ENCODE measurements at regions not wholly inside any gene's neighbourhood (a gene's known extent, or its start where the extent isn't known, plus 50 kb on each side); places are given as distances from the start of the nearest gene placed in this dataset.

- TF ChIP-seq CTCF (IDR thresholded peaks at IDR 0.05 in 2 of 3, conservative IDR thresholded peaks at IDR 0.05 in 1 of 3; ENCODE audit: control insufficient read depth in 2 of 3, extremely low read depth in 1 of 3, insufficient read depth in 1 of 3, low read depth in 3 of 3, low read length in 3 of 3) (peak; percentile 47 to 64 (median 54); a peak in 5 of 6 replicates), NKRF (conservative IDR thresholded peaks at IDR 0.05) (no peak), POLR2AphosphoS5 (IDR thresholded peaks at IDR 0.05; ENCODE audit: low read length) (no peak), POLR2A (IDR thresholded peaks at IDR 0.05; ENCODE audit: low read depth, low read length) (no peak), ZNF207 (IDR thresholded peaks at IDR 0.05; ENCODE audit: borderline replicate concordance) (no peak), MXI1 (IDR thresholded peaks at IDR 0.05; ENCODE audit: low read depth, low read length) (no peak), BHLHE40 (IDR thresholded peaks at IDR 0.05; ENCODE audit: borderline replicate concordance in 1 of 2, low read depth in 2 of 2, low read length in 1 of 2) (no peak), EP300 (IDR thresholded peaks at IDR 0.05; ENCODE audit: borderline replicate concordance in 1 of 2, control insufficient read depth in 1 of 2, low read depth in 2 of 2, low read length in 2 of 2) (no peak), CBFB (IDR thresholded peaks at IDR 0.05; ENCODE audit: low read depth) (no peak), PAX5 (IDR thresholded peaks at IDR 0.05; ENCODE audit: borderline replicate concordance, low read depth, low read length) (no peak), YY1 (IDR thresholded peaks at IDR 0.05; ENCODE audit: low read depth, low read length) (no peak), NR2C2 (IDR thresholded peaks at IDR 0.05; ENCODE audit: borderline replicate concordance, control insufficient read depth, insufficient read length, low read depth) (no peak), SIX5 (IDR thresholded peaks at IDR 0.05; ENCODE audit: low read depth, low read length, severe bottlenecking) (no peak)
Measured at GRCh38 chr19:27966390-27966816, 1246.5 kb downstream of the UQCRFS1 start.
